B cell (primary cell): ENCODE measurements at regions not wholly inside any gene's neighbourhood (a gene's known extent, or its start where the extent isn't known, plus 50 kb on each side); places are given as distances from the start of the nearest gene placed in this dataset.
"Not testable (repeated sequence)": the region's sequence is repeated elsewhere in the genome, so short reads cannot be mapped to it uniquely, and the experiment has no call there.

ENCODE experiments used
- CTCF ChIP-seq: fragments of 200-600 bp; IDR thresholded peaks from one replicate; pipeline ENCODE4 v1.8.0; 2022; ENCODE audit warnings: antibody characterized with exemption, mild to moderate bottlenecking
- EZH2 ChIP-seq: IDR thresholded peaks from 2 replicates; pipeline ENCODE4 v1.6.1; 2012; ENCODE audit warnings: borderline replicate concordance, low read depth, mild to moderate bottlenecking, moderate library complexity, low read length; ENCODE audit not compliant: insufficient read depth, poor library complexity, severe bottlenecking

- TF ChIP-seq CTCF, EZH2: not testable (repeated sequence)
Measured at GRCh38 chr6:26749126-26749758, 89.7 kb upstream of the ZNF322 start.
